ENCODE measurements at regions not wholly inside any gene's neighbourhood (a gene's known extent, or its start where the extent isn't known, plus 50 kb on each side); places are given as distances from the start of the nearest gene placed in this dataset.

- ChIA-PET POLR2A (no interaction called here), CTCF (no interaction called here)
- TF ChIP-seq REPIN1 (tag by site-specific recombination; IDR thresholded peaks at IDR 0.05; ENCODE audit: low read depth) (no peak), SP7 (tag by site-specific recombination; IDR thresholded peaks at IDR 0.05) (no peak), ZNF704 (tag by site-specific recombination; IDR thresholded peaks at IDR 0.05) (no peak)
- Histone ChIP-seq H3K36me3 (ENCODE audit: control insufficient read depth in 2 of 2, insufficient read depth in 1 of 2, low read length in 2 of 2) (no peaks in the 10 kb centered on the region; a peak in 1 of 3 replicates), H3K9me3 (ENCODE audit: control insufficient read depth, insufficient read depth, low read depth, low read length) (no peaks in the 10 kb centered on the region), H3K27ac (ENCODE audit: extremely low read depth, low read depth, low read length) (no peak overlapping the region), H3K4me3 (ENCODE audit: low read depth, low read length) (no peak overlapping the region), H3K4me1 (ENCODE audit: control insufficient read depth, insufficient read depth, low read length) (no peaks in the 10 kb centered on the region)
Observed at GRCh38 chr5:18920966-18921365, 1067.0 kb downstream of the CDH18 start.

- POLR2A ChIA-PET, result no interaction called here
- no peaks in the 10 kb centered on the region for H3K36me3 ChIP-seq (ENCODE audit: control insufficient read depth in 2 of 2, insufficient read depth in 1 of 2, low read length in 2 of 2)
- H3K4me3 ChIP-seq (ENCODE audit: low read depth, low read length), result no peak overlapping the region
- no peak for TF ChIP-seq KLF7 (tag by site-specific recombination; IDR thresholded peaks at IDR 0.05; ENCODE audit: borderline replicate concordance)
- TF ChIP-seq ZIC2 (tag by site-specific recombination; IDR thresholded peaks at IDR 0.05), result no peak
- CTCF ChIA-PET, result no interaction called here
- no peaks in the 10 kb centered on the region for H3K4me1 ChIP-seq (ENCODE audit: control insufficient read depth, insufficient read depth, low read length)
- no peaks in the 10 kb centered on the region for H3K9me3 ChIP-seq (ENCODE audit: control insufficient read depth, insufficient read depth, low read depth, low read length)
- H3K27ac ChIP-seq (ENCODE audit: extremely low read depth, low read depth, low read length), result no peak overlapping the region
Observed at GRCh38 chr5:18932081-18932480, 1055.9 kb downstream of the CDH18 start.

- Histone ChIP-seq H3K4me3 (ENCODE audit: low read depth, low read length) (no peak overlapping the region), H3K36me3 (ENCODE audit: control insufficient read depth in 2 of 2, insufficient read depth in 1 of 2, low read length in 2 of 2) (no peaks in the 10 kb centered on the region), H3K4me1 (ENCODE audit: control insufficient read depth, insufficient read depth, low read length) (no peaks in the 10 kb centered on the region), H3K9me3 (ENCODE audit: control insufficient read depth, insufficient read depth, low read depth, low read length) (no peaks in the 10 kb centered on the region), H3K27ac (ENCODE audit: extremely low read depth, low read depth, low read length) (no peak overlapping the region)
- ChIA-PET CTCF (no interaction called here), POLR2A (no interaction called here)
- TF ChIP-seq ZBTB26 (tag by site-specific recombination; optimal IDR thresholded peaks at IDR 0.05) (no peak), ZNF324 (tag by site-specific recombination; IDR thresholded peaks at IDR 0.05) (no peak), ZNF148 (tag by site-specific recombination; IDR thresholded peaks at IDR 0.05; ENCODE audit: borderline replicate concordance) (no peak), ZNF10 (tag by site-specific recombination; IDR thresholded peaks at IDR 0.05) (no peak), ZNF549 (tag by site-specific recombination; IDR thresholded peaks at IDR 0.05) (no peak), ZNF76 (tag by site-specific recombination; IDR thresholded peaks at IDR 0.05; ENCODE audit: borderline replicate concordance, low read depth) (no peak), BCL11A (tag by site-specific recombination; IDR thresholded peaks at IDR 0.05; ENCODE audit: low read depth) (no peak), ZNF341 (tag by site-specific recombination; IDR thresholded peaks at IDR 0.05; ENCODE audit: low read depth) (no peak), ZBTB17 (tag by site-specific recombination; IDR thresholded peaks at IDR 0.05) (no peak)
Observed at GRCh38 chr5:18944771-18945170, 1043.2 kb downstream of the CDH18 start.

- ChIA-PET POLR2A (no interaction called here), CTCF (no interaction called here)
- H3K36me3 ChIP-seq (ENCODE audit: control insufficient read depth in 2 of 2, insufficient read depth in 1 of 2, low read length in 2 of 2), result no peaks in the 10 kb centered on the region
- H3K4me3 ChIP-seq (ENCODE audit: low read depth, low read length), result no peak overlapping the region
- no peak for TF ChIP-seq SP3 (tag by site-specific recombination; IDR thresholded peaks at IDR 0.05)
- H3K9me3 ChIP-seq (ENCODE audit: control insufficient read depth, insufficient read depth, low read depth, low read length), result no peaks in the 10 kb centered on the region
- no peaks in the 10 kb centered on the region for H3K4me1 ChIP-seq (ENCODE audit: control insufficient read depth, insufficient read depth, low read length)
- H3K27ac ChIP-seq (ENCODE audit: extremely low read depth, low read depth, low read length), result no peak overlapping the region
Observed at GRCh38 chr5:18954239-18954638, 1033.8 kb downstream of the CDH18 start.

Data from HEK293 (cell line).